OCI-LY1 (cell line): ENCODE measurements at regions not wholly inside any gene's neighbourhood (a gene's known extent, or its start where the extent isn't known, plus 50 kb on each side); places are given as distances from the start of the nearest gene placed in this dataset.

Experiments used
- H2AFZ ChIP-seq: fragments of 200-600 bp; sonication (generic), shearing (Covaris generic); 2 replicates; pipeline ENCODE4 v1.6.0; 2014; ENCODE audit warnings: antibody characterized with exemption, mild to moderate bottlenecking, low read length
- H3F3A ChIP-seq: fragments of 200-600 bp; sonication (generic), shearing (Covaris generic); 2 replicates; pipeline ENCODE4 v1.6.0; 2014; ENCODE audit warnings: mild to moderate bottlenecking, antibody characterized with exemption, low read length, moderate library complexity; ENCODE audit not compliant: insufficient read depth
- H3K27ac ChIP-seq: fragments of 200-600 bp; sonication (generic); 2 replicates; pipeline ENCODE4 v1.5.1; 2014; ENCODE audit warnings: low read length, mixed run types, mild to moderate bottlenecking, low read depth; ENCODE audit not compliant: poor library complexity, severe bottlenecking
- H3K27me3 ChIP-seq: fragments of 200-600 bp; sonication (generic); 2 replicates; pipeline ENCODE4 v1.6.0; 2014; ENCODE audit warnings: antibody characterized with exemption, mild to moderate bottlenecking, low read length, moderate library complexity; ENCODE audit not compliant: insufficient read depth
- H3K36me3 ChIP-seq: fragments of 200-600 bp; sonication (generic); 2 replicates; pipeline ENCODE4 v1.6.1; 2014; ENCODE audit warnings: mild to moderate bottlenecking, antibody characterized with exemption, low read length, moderate library complexity, mixed read lengths; ENCODE audit not compliant: insufficient read depth
- H3K4me1 ChIP-seq: fragments of 200-600 bp; sonication (generic); 2 replicates; pipeline ENCODE4 v1.5.1; 2014; ENCODE audit warnings: mild to moderate bottlenecking, low read length, moderate library complexity; ENCODE audit not compliant: insufficient read depth, severe bottlenecking
- H3K4me2 ChIP-seq: fragments of 200-600 bp; sonication (generic), shearing (Covaris generic); 2 replicates; pipeline ENCODE4 v1.6.1; 2014; ENCODE audit warnings: low read length
- H3K4me3 ChIP-seq: fragments of 200-600 bp; sonication (generic); 2 replicates; pipeline ENCODE4 v1.5.1; 2014; ENCODE audit warnings: low read length, low read depth, mild to moderate bottlenecking, mixed read lengths; ENCODE audit not compliant: poor library complexity, severe bottlenecking
- H3K79me2 ChIP-seq: fragments of 200-600 bp; shearing (Covaris generic); 2 replicates; pipeline ENCODE4 v1.6.1; 2016; ENCODE audit warnings: mixed run types, low read length, mixed read lengths; ENCODE audit not compliant: insufficient read depth
- H3K9ac ChIP-seq: fragments of 200-600 bp; sonication (generic), shearing (Covaris generic); 2 replicates; pipeline ENCODE4 v1.6.1; 2014; ENCODE audit warnings: mild to moderate bottlenecking, low read length, mixed read lengths
- H3K9me2 ChIP-seq: fragments of 200-600 bp; sonication (generic), shearing (Covaris generic); 2 replicates; pipeline ENCODE4 v1.6.1; 2014; ENCODE audit warnings: low read depth, mild to moderate bottlenecking, low read length, mixed read lengths
- H3K9me3 ChIP-seq: fragments of 200-600 bp; shearing (Covaris generic); 2 replicates; pipeline ENCODE4 v1.6.1; 2014; ENCODE audit warnings: low read length, mixed read lengths
- H4K20me1 ChIP-seq: fragments of 200-600 bp; sonication (generic), shearing (Covaris generic); 2 replicates; pipeline ENCODE4 v1.6.0; 2016; ENCODE audit warnings: mild to moderate bottlenecking, low read length; ENCODE audit not compliant: insufficient read depth
- CTCF ChIP-seq: fragments of 200-600 bp; sonication (generic), shearing (Covaris generic); IDR thresholded peaks from 2 replicates; pipeline ENCODE4 v1.5.1; 2017; ENCODE audit warnings: mild to moderate bottlenecking, antibody characterized with exemption, low read length, moderate library complexity, mixed read lengths
- EZH2 ChIP-seq: fragments of 200-600 bp; sonication (generic), shearing (Covaris generic); IDR thresholded peaks from 2 replicates; pipeline ENCODE4 v1.8.0; 2017; ENCODE audit warnings: borderline replicate concordance, mixed run types, mild to moderate bottlenecking, antibody characterized with exemption, low read length, moderate library complexity, mixed read lengths

GRCh38 chr6:169940481-169941271 is 189.3 kb downstream of the ERMARD start:
- no peak overlapping the region for H3K27ac ChIP-seq
- TF ChIP-seq CTCF: no peak
- TF ChIP-seq EZH2: no peak
- no peaks in the 10 kb centered on the region for H3K79me2 ChIP-seq
- no peaks in the 10 kb centered on the region for H3K9me3 ChIP-seq
- H3K4me3 ChIP-seq: no peak overlapping the region
- H3K4me2 ChIP-seq: no peak overlapping the region
- no peaks in the 10 kb centered on the region for H3K36me3 ChIP-seq
- H3K4me1 ChIP-seq: no peaks in the 10 kb centered on the region
- 0 out of 2 replicates have a peak, but pooled peaks cover 4% of the 10 kb centered on the region for H3K27me3 ChIP-seq
- H2AFZ ChIP-seq: no peak overlapping the region
- no peaks in the 10 kb centered on the region for H4K20me1 ChIP-seq
- no peaks in the 10 kb centered on the region for H3F3A ChIP-seq
- H3K9me2 ChIP-seq: no peaks in the 10 kb centered on the region
- H3K9ac ChIP-seq: no peak overlapping the region

GRCh38 chr6:169939554-169940164 is 188.2 kb downstream of the ERMARD start:
- H4K20me1 ChIP-seq: no peaks in the 10 kb centered on the region
- 0 out of 2 replicates have a peak, but pooled peaks cover 4% of the 10 kb centered on the region for H3K27me3 ChIP-seq
- no peaks in the 10 kb centered on the region for H3K4me1 ChIP-seq
- no peaks in the 10 kb centered on the region for H3K9me2 ChIP-seq
- no peaks in the 10 kb centered on the region for H3K9me3 ChIP-seq
- H3F3A ChIP-seq: no peaks in the 10 kb centered on the region
- H3K4me3 ChIP-seq: no peak overlapping the region
- H2AFZ ChIP-seq: no peak overlapping the region
- H3K9ac ChIP-seq: no peak overlapping the region
- no peak overlapping the region for H3K27ac ChIP-seq
- H3K36me3 ChIP-seq: no peaks in the 10 kb centered on the region
- no peak overlapping the region for H3K4me2 ChIP-seq
- TF ChIP-seq CTCF: no peak
- no peak for TF ChIP-seq EZH2
- H3K79me2 ChIP-seq: no peaks in the 10 kb centered on the region

GRCh38 chr6:169938731-169939130 is 187.3 kb downstream of the ERMARD start:
- Histone ChIP-seq H3F3A (no peaks in the 10 kb centered on the region), H3K79me2 (no peaks in the 10 kb centered on the region), H3K36me3 (no peaks in the 10 kb centered on the region), H4K20me1 (no peaks in the 10 kb centered on the region), H2AFZ (no peak overlapping the region), H3K9me2 (no peaks in the 10 kb centered on the region), H3K4me3 (no peak overlapping the region), H3K27ac (no peak overlapping the region), H3K9ac (no peak overlapping the region), H3K9me3 (no peaks in the 10 kb centered on the region), H3K4me2 (no peak overlapping the region), H3K27me3 (0 out of 2 replicates have a peak, but pooled peaks cover 4% of the 10 kb centered on the region), H3K4me1 (no peaks in the 10 kb centered on the region)
- TF ChIP-seq CTCF (no peak), EZH2 (no peak)
